HPDE6-E6E7 (cell line): ENCODE measurements at regions not wholly inside any gene's neighbourhood (a gene's known extent, or its start where the extent isn't known, plus 50 kb on each side); places are given as distances from the start of the nearest gene placed in this dataset.

ENCODE experiments used
- DNase-seq: peaks from one replicate; pipeline ENCODE4 v3.0.0; 2011; ENCODE audit warnings: missing footprints; ENCODE audit errors: extremely low spot score

- DNase-seq: no peak
These were observed 815.1 kb downstream of the VGLL3 start for GRCh38 chr3:86175593-86176444.

- no peak for DNase-seq
These were observed 815.9 kb downstream of the VGLL3 start for GRCh38 chr3:86175051-86175536.

GRCh38 chr3:86173401-86173800 is 817.5 kb downstream of the VGLL3 start:
- DNase-seq: no peak

GRCh38 chr3:86168512-86168911 is 822.4 kb downstream of the VGLL3 start:
- DNase-seq: no peak

- no peak for DNase-seq
These were observed 828.4 kb downstream of the VGLL3 start for GRCh38 chr3:86162521-86162920.

GRCh38 chr3:86161493-86161892 is 829.5 kb downstream of the VGLL3 start:
- DNase-seq: no peak

- no peak for DNase-seq
These were observed 838.3 kb downstream of the VGLL3 start for GRCh38 chr3:86152620-86153019.

GRCh38 chr3:86149054-86149453 is 841.9 kb downstream of the VGLL3 start:
- no peak for DNase-seq

GRCh38 chr3:86147119-86147518 is 843.8 kb downstream of the VGLL3 start:
- DNase-seq: no peak

- DNase-seq: no peak
These were observed 864.4 kb downstream of the VGLL3 start for GRCh38 chr3:86126552-86126951.
